ENCODE measurements at regions not wholly inside any gene's neighbourhood (a gene's known extent, or its start where the extent isn't known, plus 50 kb on each side); places are given as distances from the start of the nearest gene placed in this dataset.

DNA sequence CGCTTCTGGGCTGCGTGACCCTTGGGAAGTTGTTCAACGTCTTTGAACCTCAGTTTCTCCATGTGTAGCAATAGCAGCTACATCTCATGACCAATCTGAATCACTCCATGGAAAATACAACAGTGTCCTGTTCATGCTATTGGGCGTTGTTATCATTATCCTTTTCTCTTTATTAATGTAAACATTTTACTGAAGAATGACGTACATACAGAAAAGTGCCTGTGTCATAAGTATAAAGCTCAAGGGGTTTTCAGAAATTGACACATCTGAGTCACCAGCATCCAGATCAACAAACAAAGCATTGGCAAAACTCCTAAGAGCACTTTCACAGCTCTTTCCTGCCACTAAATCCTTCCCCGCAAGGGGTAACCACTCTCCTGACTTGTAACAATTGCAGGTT lies 438.4 kb downstream of the XYLT1 start:
- Histone ChIP-seq H3K9ac (ENCODE audit: insufficient read depth, low read length) (no peak overlapping the region), H4K20me1 (ENCODE audit: control insufficient read depth, extremely low read depth, insufficient read depth, low read length) (no peaks in the 10 kb centered on the region), H3K4me2 (ENCODE audit: extremely low read depth, insufficient read depth, low read length) (no peak overlapping the region), H3K27ac (ENCODE audit: insufficient read depth, low read length) (no peak overlapping the region), H3K4me3 (replicated peaks in 1 of 4; ENCODE audit: control extremely low read depth in 1 of 4, insufficient read depth in 1 of 4, low read depth in 3 of 4, low read length in 4 of 4) (no peak overlapping the region), H2AFZ (ENCODE audit: low read length) (no peak overlapping the region), H3K9me3 (ENCODE audit: control insufficient read depth, insufficient read depth, low read depth, low read length) (no peaks in the 10 kb centered on the region), H3K4me1 (ENCODE audit: control insufficient read depth, extremely low read depth, insufficient read depth, low read length) (no peaks in the 10 kb centered on the region), H3K36me3 (ENCODE audit: control insufficient read depth, insufficient read depth, low read length) (no peaks in the 10 kb centered on the region), H3K79me2 (ENCODE audit: control insufficient read depth, insufficient read depth, low read length) (no peaks in the 10 kb centered on the region), H3K27me3 (ENCODE audit: control insufficient read depth, insufficient read depth, low read length) (no peaks in the 10 kb centered on the region)
- TF ChIP-seq, protein P1, sequence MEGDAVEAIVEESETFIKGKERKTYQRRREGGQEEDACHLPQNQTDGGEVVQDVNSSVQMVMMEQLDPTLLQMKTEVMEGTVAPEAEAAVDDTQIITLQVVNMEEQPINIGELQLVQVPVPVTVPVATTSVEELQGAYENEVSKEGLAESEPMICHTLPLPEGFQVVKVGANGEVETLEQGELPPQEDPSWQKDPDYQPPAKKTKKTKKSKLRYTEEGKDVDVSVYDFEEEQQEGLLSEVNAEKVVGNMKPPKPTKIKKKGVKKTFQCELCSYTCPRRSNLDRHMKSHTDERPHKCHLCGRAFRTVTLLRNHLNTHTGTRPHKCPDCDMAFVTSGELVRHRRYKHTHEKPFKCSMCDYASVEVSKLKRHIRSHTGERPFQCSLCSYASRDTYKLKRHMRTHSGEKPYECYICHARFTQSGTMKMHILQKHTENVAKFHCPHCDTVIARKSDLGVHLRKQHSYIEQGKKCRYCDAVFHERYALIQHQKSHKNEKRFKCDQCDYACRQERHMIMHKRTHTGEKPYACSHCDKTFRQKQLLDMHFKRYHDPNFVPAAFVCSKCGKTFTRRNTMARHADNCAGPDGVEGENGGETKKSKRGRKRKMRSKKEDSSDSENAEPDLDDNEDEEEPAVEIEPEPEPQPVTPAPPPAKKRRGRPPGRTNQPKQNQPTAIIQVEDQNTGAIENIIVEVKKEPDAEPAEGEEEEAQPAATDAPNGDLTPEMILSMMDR (conservative IDR thresholded peaks at IDR 0.05 in 1 of 2, IDR thresholded peaks at IDR 0.05 in 1 of 2; ENCODE audit: low read depth in 1 of 2, low read length in 2 of 2) = no peak
- no peak for TF ChIP-seq EZH2 (IDR thresholded peaks at IDR 0.05; ENCODE audit: low read length, missing control alignments)
- no peak for DNase-seq (ENCODE audit: low read depth in 2 of 2)

DNA sequence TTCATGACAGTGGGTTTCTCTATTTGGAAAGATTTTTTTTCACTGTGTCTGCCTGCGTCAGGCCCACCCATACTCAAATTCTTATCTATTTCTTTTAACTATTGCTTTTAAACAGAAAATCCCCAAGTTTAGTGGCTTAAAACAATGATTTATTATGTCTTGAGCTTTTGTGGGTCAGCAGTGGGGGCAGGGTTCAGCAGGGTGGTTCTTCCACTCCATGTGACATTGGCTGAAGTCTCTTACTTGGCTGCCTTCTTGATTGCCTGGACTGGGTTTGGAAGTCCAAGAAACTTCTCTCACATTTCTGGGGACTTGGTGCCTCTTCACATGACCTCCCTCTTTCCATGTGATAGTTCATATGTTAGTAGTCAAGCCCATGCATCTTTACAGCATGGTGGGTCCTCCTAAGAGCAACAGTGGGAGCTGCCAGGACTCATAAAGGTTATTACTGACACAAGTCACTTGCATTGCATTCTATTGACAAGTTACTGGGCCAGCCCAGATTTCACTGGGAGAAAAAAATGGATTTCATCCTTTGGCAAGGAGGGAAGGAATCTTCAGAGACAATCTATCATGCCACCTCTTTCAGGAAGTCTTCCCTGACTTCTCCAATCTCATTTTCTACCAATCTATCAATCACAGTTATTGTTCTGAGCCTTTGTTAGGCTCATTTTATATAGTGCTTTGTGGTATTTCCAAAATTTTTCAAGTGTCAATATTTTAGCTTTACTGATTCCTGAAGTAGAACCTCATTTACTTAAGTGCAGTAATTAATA lies 436.1 kb downstream of the XYLT1 start:
- Histone ChIP-seq H3K36me3 (ENCODE audit: control insufficient read depth, insufficient read depth, low read length) (no peaks in the 10 kb centered on the region), H3K4me1 (ENCODE audit: control insufficient read depth, extremely low read depth, insufficient read depth, low read length) (no peaks in the 10 kb centered on the region), H3K4me2 (ENCODE audit: extremely low read depth, insufficient read depth, low read length) (no peak overlapping the region), H4K20me1 (ENCODE audit: control insufficient read depth, extremely low read depth, insufficient read depth, low read length) (no peaks in the 10 kb centered on the region), H3K9ac (ENCODE audit: insufficient read depth, low read length) (no peak overlapping the region), H2AFZ (ENCODE audit: low read length) (no peak overlapping the region), H3K9me3 (ENCODE audit: control insufficient read depth, insufficient read depth, low read depth, low read length) (no peaks in the 10 kb centered on the region), H3K27me3 (ENCODE audit: control insufficient read depth, insufficient read depth, low read length) (no peaks in the 10 kb centered on the region), H3K27ac (ENCODE audit: insufficient read depth, low read length) (no peak overlapping the region), H3K4me3 (replicated peaks in 1 of 4; ENCODE audit: control extremely low read depth in 1 of 4, insufficient read depth in 1 of 4, low read depth in 3 of 4, low read length in 4 of 4) (no peak overlapping the region), H3K79me2 (ENCODE audit: control insufficient read depth, insufficient read depth, low read length) (no peaks in the 10 kb centered on the region)
- no peak for DNase-seq (ENCODE audit: low read depth in 2 of 2)
- TF ChIP-seq EZH2 (IDR thresholded peaks at IDR 0.05; ENCODE audit: low read length, missing control alignments) = no peak
- TF ChIP-seq, protein P1 (conservative IDR thresholded peaks at IDR 0.05 in 1 of 2, IDR thresholded peaks at IDR 0.05 in 1 of 2; ENCODE audit: low read depth in 1 of 2, low read length in 2 of 2) = no peak

DNA sequence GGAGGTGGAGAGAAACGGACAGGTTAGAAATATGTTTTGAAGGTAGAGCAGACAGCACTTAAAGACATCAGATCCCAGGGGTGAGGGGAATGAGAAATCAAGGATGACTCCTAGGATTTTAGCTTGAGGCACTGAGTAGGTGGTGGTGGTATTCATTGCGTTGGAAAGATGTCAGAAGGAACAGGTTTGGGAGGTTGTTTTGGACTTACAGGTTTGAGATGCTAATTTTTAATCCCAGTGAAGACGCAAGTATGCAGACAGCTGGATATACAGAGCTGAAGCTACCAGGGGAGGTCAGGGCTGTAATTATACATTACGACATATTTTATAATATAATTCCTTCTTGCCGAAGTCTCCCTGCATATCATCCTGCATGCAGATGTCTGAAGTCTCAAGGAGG lies 433.3 kb downstream of the XYLT1 start:
- H3K9ac ChIP-seq (ENCODE audit: insufficient read depth, low read length) = no peak overlapping the region
- H2AFZ ChIP-seq (ENCODE audit: low read length) = no peak overlapping the region
- no peak overlapping the region for H3K27ac ChIP-seq (ENCODE audit: insufficient read depth, low read length)
- TF ChIP-seq, protein P1 (conservative IDR thresholded peaks at IDR 0.05 in 1 of 2, IDR thresholded peaks at IDR 0.05 in 1 of 2; ENCODE audit: low read depth in 1 of 2, low read length in 2 of 2) = no peak
- no peak for TF ChIP-seq EZH2 (IDR thresholded peaks at IDR 0.05; ENCODE audit: low read length, missing control alignments)
- H3K79me2 ChIP-seq (ENCODE audit: control insufficient read depth, insufficient read depth, low read length) = no peaks in the 10 kb centered on the region
- DNase-seq (ENCODE audit: low read depth in 2 of 2) = no peak
- no peaks in the 10 kb centered on the region for H3K27me3 ChIP-seq (ENCODE audit: control insufficient read depth, insufficient read depth, low read length)
- H4K20me1 ChIP-seq (ENCODE audit: control insufficient read depth, extremely low read depth, insufficient read depth, low read length) = no peaks in the 10 kb centered on the region
- H3K4me3 ChIP-seq (replicated peaks in 1 of 4; ENCODE audit: control extremely low read depth in 1 of 4, insufficient read depth in 1 of 4, low read depth in 3 of 4, low read length in 4 of 4) = no peak overlapping the region
- no peaks in the 10 kb centered on the region for H3K36me3 ChIP-seq (ENCODE audit: control insufficient read depth, insufficient read depth, low read length)
- no peaks in the 10 kb centered on the region for H3K4me1 ChIP-seq (ENCODE audit: control insufficient read depth, extremely low read depth, insufficient read depth, low read length)
- no peak overlapping the region for H3K4me2 ChIP-seq (ENCODE audit: extremely low read depth, insufficient read depth, low read length)
- H3K9me3 ChIP-seq (ENCODE audit: control insufficient read depth, insufficient read depth, low read depth, low read length) = no peaks in the 10 kb centered on the region
